SHP77 (cell line): ENCODE measurements at regions not wholly inside any gene's neighbourhood (a gene's known extent, or its start where the extent isn't known, plus 50 kb on each side); places are given as distances from the start of the nearest gene placed in this dataset.

Experiments
- DNase-seq, 2 experiments: peaks; one replicate each; lab custom pipeline; 2025; lab: John Stamatoyannopoulos, UW

DNA sequence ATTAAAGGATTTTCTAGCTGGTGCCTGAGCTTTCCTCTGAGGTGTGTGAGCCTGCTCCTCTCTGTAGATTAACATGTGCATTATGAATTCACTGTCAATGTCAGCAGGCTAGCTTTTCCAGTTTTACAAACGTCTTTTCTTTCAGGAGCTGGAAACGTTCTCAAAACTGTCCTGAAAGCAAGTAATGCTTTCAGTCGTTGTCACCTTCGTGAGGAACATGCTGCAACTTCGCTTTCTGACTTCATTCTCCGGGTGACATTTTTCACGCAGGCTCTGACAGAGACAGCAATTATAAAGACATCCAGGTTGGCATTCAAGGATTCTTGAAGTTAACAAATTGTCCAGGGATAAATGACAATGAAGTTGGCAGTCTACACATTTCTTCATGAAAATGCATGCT lies 671.5 kb downstream of the DHX35 start:
- DNase-seq = no peak

DNA sequence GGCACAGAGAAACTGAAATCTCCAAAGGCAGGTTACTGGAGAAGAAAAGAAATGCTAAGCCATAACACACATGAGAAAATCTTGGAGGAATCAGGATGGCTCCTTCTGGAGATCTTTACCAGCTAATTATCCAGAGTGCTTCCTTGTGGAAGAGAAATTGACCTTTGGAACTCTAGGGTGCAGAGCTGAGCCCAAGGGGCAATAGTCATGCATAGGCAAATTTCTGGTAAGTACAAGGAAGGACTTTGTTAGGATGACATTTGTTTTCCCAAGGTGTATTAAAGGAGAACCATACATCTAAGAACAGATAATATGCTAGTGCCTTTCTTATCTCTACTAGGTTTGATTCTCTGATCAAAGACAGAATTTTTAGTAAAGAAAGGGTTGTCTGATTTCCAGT lies 670.6 kb downstream of the DHX35 start:
- no peak for DNase-seq

DNA sequence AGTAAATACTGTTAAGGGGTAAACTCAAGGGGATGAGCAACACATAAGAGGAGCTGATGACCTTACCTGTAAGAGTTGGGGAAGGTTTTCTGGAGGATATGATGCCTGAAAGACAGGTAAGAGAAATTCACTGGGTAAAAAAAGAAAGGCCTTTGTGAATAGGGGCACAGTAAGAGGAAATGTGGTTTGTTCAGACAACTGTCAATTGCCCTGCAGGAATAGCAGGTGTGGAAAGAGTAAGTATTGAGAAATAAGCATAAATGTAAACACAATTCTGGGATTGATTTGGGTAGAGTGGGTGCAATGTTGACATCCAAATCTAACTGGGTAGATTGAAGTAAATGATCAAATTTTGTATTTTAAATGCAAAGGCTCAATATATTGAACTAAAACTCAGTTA lies 670.0 kb downstream of the DHX35 start:
- no peak for DNase-seq

DNA sequence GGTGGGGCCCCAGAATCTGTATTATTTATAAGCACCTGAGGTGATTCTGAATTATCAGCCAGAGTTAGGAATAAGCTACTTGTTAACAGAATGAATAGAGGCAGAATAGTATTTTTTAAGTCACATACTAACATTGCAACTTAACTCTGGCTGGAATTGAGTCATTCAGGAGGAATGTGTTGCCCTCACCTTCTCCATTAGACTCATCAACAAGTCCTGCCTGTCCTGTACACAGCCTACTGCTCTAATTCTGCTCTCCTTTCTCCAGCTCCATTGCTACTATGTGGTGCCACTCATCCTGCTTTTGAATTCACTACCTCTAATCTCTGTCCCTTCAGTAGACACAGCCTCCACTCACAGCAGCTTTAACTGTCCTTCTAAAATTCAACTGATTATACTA lies 669.4 kb downstream of the DHX35 start:
- no peak for DNase-seq

DNA sequence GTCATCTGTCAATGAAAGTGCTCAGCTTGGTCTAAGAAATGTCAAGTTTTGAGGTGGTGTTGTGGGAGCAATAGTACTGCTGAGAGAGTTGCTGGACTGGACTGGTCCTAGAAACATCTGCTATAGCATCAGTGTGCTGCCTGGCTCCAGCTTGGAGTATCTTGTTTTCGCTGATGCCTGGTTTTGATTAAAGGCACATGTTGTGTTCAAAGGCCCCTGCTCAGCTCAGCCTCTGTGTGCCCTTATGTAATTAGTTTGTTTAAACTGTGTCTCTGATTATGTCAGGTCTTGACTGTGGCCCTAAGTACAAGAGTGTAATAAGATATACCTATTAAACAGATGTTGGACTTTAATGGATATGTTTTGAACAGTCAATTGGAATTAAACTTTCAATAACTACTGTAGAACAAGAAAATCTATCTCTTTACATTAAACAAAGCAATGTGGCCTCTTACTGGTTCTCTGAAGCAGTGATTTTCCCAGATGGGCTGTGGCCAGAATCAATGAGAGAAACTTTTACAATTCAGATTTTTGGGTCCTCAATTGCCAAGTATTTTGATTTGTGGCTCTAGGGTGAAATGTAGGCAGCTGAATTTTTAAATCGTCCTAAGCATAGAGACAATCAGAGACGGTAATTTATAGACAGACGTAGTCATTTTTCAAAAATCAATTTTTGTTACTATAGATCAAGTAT lies 668.2 kb downstream of the DHX35 start:
- DNase-seq = no peak

DNA sequence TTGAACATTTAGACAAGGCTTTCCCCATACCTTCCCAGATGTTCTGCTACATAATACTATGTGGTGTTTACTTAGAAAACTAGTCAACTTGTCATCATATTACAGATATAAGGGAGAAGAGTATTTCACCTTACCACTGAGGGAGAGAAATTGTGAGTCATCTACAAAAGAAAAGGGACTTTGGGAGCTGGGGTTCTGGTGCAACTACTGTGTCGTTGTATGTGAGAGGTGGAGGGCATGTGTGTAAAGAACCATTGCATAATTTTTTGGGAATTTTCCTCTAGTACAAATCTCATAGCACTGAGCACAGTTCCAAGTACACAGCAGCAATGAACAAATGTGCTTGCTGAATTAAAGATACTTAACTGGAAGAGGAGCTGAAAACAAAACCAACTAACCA lies 665.6 kb downstream of the DHX35 start:
- no peak for DNase-seq

DNA sequence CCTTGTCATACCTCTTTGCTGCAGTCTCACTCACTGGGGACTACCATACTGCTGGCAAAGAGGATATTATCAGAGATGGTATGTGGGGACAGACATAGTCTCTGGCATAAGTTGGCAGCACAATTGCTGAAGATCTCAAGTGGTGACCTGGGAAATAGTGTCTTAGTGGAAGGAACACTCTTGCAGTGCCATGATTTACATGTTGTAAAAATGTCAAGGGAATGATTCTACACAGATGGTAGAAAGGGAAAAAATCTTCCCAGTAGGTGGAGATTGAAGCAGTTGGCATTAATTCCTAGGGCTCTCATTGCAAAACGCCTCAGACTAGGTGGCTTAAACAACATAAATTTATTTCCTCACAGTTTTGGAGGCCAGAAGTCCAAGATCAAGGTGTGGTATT lies 662.2 kb downstream of the DHX35 start:
- no peak for DNase-seq

DNA sequence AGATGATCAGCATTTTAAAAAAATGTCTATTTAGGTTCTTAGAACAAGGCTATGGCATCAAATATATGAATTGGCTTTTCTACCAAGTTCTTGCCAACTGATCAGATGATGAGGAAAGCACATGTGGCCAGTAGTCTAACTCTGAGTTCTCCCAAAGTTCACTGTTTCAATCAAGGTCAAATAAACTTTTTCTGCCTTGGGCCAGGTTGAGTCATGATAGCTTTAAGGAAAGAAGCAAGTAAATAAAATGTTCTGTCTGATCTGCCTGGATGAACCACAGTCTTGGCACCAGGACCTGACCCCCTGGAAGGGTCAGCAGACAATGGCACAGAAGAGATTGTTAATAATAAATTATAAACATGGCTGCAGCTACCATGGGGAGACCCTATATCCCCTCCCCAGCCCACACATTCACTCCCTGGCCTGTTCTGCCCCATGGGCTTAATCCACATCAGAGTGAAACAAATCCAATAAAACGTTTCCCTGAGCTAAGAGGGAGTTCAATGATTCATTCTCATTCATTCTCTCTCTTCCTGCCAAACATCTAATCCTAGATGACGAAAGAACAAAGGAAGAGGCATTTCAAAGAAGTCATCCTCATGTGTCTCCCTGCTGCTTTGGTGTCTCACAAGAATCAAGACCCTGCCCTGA lies 661.6 kb downstream of the DHX35 start:
- DNase-seq = no peak

DNA sequence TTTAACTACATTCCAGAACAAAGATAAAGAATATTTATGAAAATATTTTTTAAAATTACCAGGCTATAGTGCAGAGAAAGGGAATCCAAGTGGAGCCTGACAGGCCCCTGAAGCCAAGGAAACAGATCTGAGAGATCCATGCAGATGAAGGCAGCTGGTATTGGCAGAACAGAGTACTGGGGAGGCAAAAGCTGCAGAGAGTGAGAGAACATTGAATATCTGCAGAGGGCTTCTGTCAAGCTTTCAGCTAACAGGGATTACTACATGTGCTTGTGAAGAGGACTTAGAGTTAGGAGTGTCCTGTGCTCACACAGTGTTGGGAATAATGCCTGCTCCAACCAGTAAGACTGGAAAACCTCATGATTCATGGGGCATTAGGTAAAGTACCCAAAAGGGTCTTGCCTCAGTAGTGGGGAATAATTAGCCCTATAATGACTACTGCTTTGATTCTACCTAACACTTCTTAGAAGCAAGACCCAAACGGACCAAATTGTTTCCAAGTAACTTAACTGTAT lies 657.2 kb downstream of the DHX35 start:
- DNase-seq = no peak

DNA sequence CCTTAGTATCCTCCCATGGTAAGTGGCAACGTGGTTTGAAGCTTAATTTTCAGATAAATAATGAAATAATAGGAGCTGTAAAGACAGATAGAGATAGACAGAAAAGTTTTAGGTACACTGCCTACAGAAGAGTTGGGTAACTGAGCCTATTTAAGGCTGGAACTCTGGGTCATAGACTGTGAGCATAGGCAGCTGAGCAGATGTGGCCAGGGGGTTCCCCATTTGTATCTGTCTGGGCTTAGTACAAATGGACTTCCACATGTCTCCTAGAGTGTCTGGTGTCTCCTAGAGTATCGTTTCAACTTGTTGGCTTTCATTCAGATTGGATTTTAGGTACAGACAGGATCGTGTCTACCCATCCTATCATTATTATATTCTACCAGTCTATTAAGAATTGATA lies 649.8 kb downstream of the DHX35 start:
- no peak for DNase-seq

DNA sequence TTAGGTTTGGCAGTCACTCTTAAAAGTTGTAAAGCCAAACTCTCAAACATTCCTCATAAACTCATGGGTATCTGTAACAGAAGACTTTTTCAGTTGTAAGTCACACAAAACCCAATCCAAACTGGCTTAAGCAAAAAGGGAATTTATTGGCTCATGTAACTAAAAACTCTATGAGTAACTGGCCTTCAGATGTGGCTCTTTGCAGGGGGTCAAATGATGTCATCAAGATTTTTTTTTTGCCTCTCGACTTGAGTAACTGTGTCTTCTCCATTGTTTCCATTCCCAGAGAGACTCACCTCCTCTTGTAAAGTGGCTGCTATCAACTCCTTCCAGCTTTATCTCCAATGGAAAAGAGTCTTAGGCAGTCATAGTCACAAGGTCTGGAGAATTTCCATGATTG lies 645.0 kb downstream of the DHX35 start:
- no peak for DNase-seq

DNA sequence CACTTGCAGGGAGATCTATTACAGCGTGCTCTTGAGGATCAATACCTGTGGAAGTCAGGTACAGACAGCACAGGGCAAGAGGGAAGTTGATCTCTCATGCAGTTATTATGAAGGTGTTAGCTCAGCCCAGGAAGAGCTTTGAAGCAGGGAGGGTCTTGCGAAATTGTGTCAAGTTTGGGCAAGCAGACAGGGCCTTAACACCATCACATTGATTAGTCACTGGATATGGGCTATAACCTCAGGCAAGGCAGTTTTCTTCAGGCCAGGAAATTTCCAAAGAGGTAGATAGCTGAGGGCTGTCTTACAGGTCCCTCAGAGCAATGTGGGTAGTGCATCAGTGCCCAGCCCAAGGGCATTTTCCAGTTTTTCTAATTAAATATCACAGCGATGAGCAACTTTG lies 643.8 kb downstream of the DHX35 start:
- DNase-seq = no peak

DNA sequence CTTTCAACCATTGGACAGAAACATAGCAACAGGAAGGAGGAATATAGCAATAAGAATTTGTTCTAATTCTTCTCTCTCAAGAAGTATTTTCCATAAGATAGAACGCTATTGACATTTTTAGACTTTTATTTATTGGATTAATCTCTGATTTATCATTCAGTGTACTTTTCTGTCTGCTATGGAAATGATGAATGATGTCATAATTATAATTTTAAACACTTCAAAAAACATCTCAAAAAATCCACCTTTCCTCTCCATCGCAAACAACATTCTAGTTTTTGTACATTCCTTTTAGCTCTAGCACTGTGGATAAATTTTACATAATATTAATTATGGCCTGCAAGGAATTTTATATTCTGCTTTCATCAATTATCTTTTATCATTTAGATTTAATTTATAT lies 643.2 kb downstream of the DHX35 start:
- DNase-seq = no peak

DNA sequence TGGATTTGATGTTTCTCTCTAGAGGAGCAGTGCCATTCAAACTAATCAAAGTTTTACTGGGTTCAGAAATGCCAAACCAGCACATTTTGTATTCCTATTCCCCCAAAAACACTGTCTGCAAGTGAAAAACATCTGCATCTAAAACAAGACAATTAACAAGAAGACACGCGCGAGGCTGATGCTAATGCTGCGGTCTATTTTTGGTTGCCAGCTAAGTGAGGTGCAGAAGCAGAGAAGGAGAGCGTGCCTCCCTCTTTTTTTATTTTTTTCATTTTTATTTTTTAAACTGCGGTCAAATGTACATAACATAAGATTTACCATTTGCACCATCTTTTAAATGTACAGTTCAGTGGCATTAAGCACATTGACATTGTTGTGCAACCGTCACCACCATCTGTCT lies 641.1 kb downstream of the DHX35 start:
- no peak for DNase-seq

DNA sequence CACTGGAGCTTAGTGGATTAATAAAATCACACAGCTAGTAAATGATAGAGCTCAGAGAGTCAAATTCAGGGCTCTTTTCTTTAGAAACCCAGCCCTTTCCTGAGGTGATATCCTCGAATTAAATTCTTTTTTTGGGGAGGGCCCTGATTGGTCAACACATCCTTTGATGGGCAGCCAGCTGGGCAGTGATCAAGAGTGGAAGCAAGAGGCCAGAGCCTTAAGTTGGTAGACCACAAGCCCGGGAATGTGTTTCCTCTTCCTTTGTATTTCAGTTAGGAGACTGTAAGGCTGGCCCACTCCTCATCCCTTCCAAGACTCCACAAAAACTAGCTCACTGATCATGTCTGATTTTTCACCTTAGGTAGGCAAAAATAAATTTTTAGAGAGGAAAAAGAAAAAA lies 640.5 kb downstream of the DHX35 start:
- no peak for DNase-seq

DNA sequence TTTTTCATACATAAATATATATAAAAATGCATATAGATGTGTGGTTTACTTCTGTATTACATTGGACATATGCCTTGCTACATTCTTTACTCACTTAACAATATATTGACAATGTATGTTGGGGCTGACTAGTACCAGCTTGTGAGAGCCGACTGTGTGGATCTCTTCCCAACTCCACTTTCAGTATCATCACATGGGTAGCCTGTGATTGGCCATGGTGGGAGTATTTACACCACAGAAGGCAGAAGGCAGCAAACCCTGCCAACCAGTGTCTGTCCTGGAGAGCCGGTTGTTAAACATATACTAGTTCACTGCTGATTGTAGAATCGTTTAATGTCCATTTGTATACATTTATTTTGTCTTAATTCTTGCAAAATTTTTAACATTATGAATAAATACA lies 638.7 kb downstream of the DHX35 start:
- no peak for DNase-seq

DNA sequence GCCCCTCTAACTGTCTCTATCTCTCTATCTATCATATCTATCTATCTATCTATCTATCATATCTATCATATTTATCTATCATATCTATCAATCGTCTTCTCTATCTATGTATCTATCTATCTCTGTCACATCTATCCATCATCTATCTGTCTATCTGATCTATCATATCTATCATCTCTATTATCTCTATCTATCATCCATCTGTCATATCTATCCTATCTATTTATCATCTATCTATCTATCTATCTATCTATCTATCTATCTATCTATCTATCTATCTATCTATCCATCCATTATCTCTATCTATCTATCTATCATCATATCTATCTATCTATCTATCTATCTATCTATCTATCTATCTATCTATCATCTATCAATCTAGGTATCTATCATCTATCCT lies 638.0 kb downstream of the DHX35 start:
- DNase-seq = no peak

DNA sequence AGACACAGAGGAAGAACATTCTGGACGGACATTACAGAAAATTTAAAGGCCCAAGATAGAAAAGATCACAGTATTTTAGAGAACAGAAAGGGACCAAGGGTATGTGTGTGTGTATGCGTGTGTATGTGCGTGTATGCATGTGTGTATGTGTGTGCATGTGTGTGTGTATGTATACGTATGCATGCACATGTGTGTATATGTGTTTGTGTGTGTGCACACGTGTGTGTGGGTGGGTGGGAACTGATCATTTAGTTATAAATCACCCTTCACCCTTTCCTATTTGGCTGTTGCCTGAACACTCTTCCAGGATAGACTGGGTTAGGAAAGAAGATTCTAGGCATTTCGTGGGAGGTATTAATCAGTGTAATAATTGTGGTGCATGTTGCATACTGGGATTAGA lies 634.4 kb downstream of the DHX35 start:
- no peak for DNase-seq

DNA sequence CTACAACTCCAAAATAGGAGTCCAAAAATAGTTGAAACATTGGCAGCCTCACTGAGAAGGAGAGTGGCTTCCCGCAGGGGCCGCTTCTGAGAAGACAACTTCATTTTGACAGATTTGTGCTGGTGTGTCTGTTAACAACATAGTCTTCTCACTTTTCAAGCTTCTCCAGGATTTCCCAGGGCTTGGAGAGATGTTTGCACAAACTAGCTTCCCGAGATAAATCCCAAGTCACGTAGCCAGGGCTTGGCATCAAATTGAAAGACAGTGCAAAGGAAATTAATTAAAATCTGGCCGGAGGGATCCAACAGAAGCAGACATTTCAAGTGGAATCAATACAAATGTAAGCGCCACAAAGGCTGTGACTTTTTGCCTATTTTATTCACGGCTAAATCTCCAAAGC lies 630.2 kb downstream of the DHX35 start:
- no peak for DNase-seq

DNA sequence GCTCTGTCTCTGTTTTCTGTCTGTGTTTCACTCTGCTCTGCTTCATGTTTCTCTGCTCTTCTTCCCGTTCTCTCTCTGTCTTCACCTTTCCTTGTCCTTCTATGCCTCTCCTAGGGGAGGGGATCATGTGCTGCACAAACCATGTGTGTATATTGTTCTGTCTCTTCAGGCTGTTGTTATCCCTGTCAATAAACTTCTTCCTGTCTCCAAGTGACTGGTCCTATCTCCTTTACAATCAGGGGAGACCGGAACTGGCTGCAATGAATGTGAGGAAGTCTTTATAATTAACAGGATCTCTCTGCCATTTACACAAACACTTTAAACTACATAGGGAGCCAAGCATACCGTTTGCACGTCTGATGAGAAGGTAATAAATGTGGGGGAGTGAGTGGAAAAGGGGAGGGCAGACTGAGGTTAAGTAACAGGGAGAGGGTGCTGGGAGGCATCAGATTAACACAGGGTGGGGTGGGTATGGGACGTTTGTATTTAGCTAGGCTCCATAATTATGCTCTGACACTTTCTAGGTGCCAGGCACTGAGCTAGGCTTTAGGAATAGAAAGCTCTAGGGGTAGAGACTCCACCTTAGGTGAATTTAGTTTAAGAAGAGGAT lies 626.1 kb downstream of the DHX35 start:
- no peak for DNase-seq

DNA sequence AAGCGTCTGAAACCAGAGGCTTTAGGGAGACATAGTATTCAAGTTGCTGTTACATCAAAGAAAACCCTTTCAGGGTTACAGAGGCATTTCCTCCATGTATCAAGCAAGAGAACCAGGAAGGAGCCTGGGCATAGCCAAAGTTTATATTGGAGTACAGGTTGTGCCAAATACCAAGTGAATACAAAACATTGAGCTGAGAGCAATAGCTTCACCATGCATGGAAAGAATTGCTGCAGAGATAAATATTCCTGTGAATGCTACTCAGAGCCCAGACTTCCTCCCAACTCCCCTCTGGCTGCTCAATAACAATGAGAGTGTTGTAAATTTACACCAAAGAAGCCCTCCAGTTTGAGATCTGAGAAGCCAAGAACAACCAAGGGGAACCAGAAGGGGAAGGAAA lies 618.9 kb downstream of the DHX35 start:
- DNase-seq = no peak

DNA sequence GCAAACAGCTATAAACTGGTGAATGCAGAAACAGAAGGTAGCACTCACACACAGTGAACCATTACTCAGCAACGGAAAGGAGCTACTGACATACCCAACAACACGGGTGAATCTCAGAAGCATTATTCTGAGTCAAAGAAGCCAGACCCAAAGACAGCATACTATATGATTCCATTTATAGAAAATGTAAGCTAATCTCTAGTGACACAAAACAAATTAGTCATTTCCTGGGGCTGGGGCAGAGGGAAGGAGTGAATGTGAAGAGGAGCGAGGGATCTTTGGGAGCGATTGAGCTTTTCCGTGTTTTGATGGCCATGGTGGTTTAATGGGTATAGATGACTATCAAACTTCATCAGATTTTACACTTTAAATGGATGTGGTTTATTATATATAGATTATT lies 614.6 kb downstream of the DHX35 start:
- no peak for DNase-seq

DNA sequence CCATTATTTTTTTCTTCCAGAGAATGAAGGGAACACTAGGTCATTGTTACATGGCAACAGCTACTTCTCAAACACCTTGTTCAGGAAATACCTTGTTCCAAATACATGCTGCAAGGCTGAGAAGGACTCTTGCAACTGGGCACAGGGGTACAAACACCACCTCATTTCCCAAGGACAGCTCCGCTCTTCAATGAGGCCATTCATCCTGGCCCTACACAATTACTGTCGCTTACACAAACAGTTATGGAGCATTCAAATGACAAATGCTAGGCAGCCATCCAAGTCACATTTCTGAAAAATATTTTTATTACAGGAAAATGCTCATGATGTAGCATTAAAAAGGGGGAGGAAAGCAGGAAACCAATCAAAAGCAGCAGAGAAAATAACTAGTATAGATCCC lies 611.9 kb downstream of the DHX35 start:
- no peak for DNase-seq

DNA sequence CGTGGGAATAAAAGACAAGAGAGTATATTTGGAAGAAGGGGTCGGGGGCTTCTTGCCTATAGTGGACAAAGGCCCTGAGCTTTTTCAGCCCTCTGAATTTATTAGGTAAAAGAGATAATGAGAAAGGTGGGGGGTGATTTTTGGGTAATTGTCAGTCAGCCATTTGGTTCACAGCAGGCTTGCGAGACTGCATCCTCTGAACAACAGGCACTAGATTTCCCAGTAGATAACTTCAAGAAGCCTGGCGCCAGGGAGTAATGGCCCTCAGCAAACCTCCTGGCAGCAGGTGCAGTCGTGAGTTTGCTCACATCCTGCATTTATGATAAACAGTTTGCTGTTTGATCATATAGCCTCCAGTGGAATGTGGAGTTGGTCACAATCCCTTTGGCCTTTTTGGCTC lies 609.0 kb downstream of the DHX35 start:
- DNase-seq = no peak
